Small intestine (tissue), 7 donors: ENCODE measurements at regions not wholly inside any gene's neighbourhood (a gene's known extent, or its start where the extent isn't known, plus 50 kb on each side); places are given as distances from the start of the nearest gene placed in this dataset.
A peak's percentile ranks its signal among the peaks of the same experiment; 100 is the strongest.

Source experiments
- DNase-seq, 2 donors: peaks; one replicate each; pipeline versions ENCODE4 v3.0.0 to v3.0.0-alpha.2; 2013
- FAIRE-seq: peaks from 2 replicates; lab custom pipeline; 2012; peaks lifted over from hg19 to GRCh38; lab: Jason Lieb, UNC
- H3K27ac ChIP-seq, 3 donors: one replicate each; pipeline ENCODE4 v1.5.1; 2013; ENCODE audit warnings: low read length in 2 of 3, mild to moderate bottlenecking in 2 of 3, control low read depth in 1 of 3, inconsistent platforms in 1 of 3, low read depth in 1 of 3, moderate library complexity in 1 of 3
- H3K27me3 ChIP-seq, 3 donors: one replicate each; pipeline ENCODE4 v1.6.1; 2013; ENCODE audit warnings: low read length in 3 of 3, inconsistent platforms in 1 of 3; ENCODE audit not compliant: control insufficient read depth in 3 of 3, insufficient read depth in 3 of 3
- H3K36me3 ChIP-seq, 3 donors: one replicate each; pipeline ENCODE4 v1.6.1; 2013; ENCODE audit warnings: low read length in 3 of 3, inconsistent platforms in 1 of 3, low read depth in 1 of 3, mild to moderate bottlenecking in 1 of 3, moderate library complexity in 1 of 3; ENCODE audit not compliant: control insufficient read depth in 3 of 3, insufficient read depth in 2 of 3
- H3K4me1 ChIP-seq, 3 donors: one replicate each; pipeline ENCODE4 v1.6.1; 2013; ENCODE audit warnings: low read length in 2 of 3, inconsistent platforms in 1 of 3, low read depth in 1 of 3, mild to moderate bottlenecking in 1 of 3, moderate library complexity in 1 of 3; ENCODE audit not compliant: control insufficient read depth in 3 of 3, insufficient read depth in 2 of 3
- H3K4me3 ChIP-seq, 3 donors: one replicate each; pipeline ENCODE4 v1.5.1; 2013; ENCODE audit warnings: low read length in 3 of 3, control low read depth in 1 of 3, inconsistent platforms in 1 of 3, low read depth in 1 of 3, mild to moderate bottlenecking in 1 of 3, moderate library complexity in 1 of 3
- H3K9me3 ChIP-seq, 2 donors: one replicate each; pipeline ENCODE4 v1.6.1; 2013; ENCODE audit warnings: low read depth in 1 of 2, low read length in 1 of 2; ENCODE audit not compliant: control insufficient read depth in 2 of 2, insufficient read depth in 1 of 2
- WGBS, 3 donors: extraction: QIAGEN DNeasy Blood & Tissue Kit; methylation state at CpG; one replicate each; pipeline ENCODE4 v1.1.7; 2013; 5-methylcytosine and 5-hydroxymethylcytosine counted together
- donor health status: healthy with polysubstance abuse.
- donor health status: control.
- donor health status: control.
- donor health status: Bipolar disorder and iron deficiency.
- donor health status: healthy.

- Histone ChIP-seq H3K4me1 (no peaks in the 10 kb centered on the region), H3K27me3 (no peaks in the 10 kb centered on the region), H3K4me3 (no peak overlapping the region), H3K27ac (no peak overlapping the region), H3K9me3 (no peaks in the 10 kb centered on the region), H3K36me3 (no peaks in the 10 kb centered on the region)
- FAIRE-seq: no peak
- DNase-seq: no peak
- WGBS, 3 donors: 62 to 63% (median 62%) methylated on average over 6 of the region's 6 CpGs
These were observed 262.5 kb upstream of the NDST3 start for GRCh38 chr4:117771647-117772337.

GRCh38 chr4:117773064-117773936, 261.0 kb upstream of the NDST3 start:
- FAIRE-seq: no peak
- no peak overlapping the region for H3K4me3 ChIP-seq
- WGBS, 3 donors: 45 to 67% (median 51%) methylated on average over 2 of the region's 2 CpGs

GRCh38 chr4:117777721-117778120, 256.6 kb upstream of the NDST3 start:
- H3K27me3 ChIP-seq: no peaks in the 10 kb centered on the region
- DNase-seq (no peak), FAIRE-seq (no peak)
- H3K27ac ChIP-seq: no peak overlapping the region
- no peaks in the 10 kb centered on the region for H3K9me3 ChIP-seq
- H3K36me3 ChIP-seq: no peaks in the 10 kb centered on the region
- no peaks in the 10 kb centered on the region for H3K4me1 ChIP-seq
- H3K4me3 ChIP-seq: no peak overlapping the region
- 75 to 87% (median 84%) methylated on average over 1 of the region's 1 CpG for WGBS, 3 donors

More at GRCh38 chr4:117773064-117773936, 261.0 kb upstream of the NDST3 start:
- H3K4me1 ChIP-seq: no peaks in the 10 kb centered on the region
- no peaks in the 10 kb centered on the region for H3K27me3 ChIP-seq
- DNase-seq: peak in 1 of 2 donors; percentile 11
- H3K9me3 ChIP-seq: no peaks in the 10 kb centered on the region
- no peaks in the 10 kb centered on the region for H3K36me3 ChIP-seq
- H3K27ac ChIP-seq: no peak overlapping the region

GRCh38 chr4:117783716-117784115, 250.6 kb upstream of the NDST3 start:
- Histone ChIP-seq H3K9me3 (no peaks in the 10 kb centered on the region), H3K27me3 (no peaks in the 10 kb centered on the region), H3K4me1 (no peaks in the 10 kb centered on the region), H3K36me3 (no peaks in the 10 kb centered on the region), H3K4me3 (no peak overlapping the region), H3K27ac (no peak overlapping the region)
- DNase-seq (no peak), FAIRE-seq (no peak)
- 52 to 67% (median 52%) methylated on average over 2 of the region's 2 CpGs for WGBS, 3 donors

- Histone ChIP-seq H3K9me3 (no peaks in the 10 kb centered on the region), H3K27ac (no peak overlapping the region), H3K4me1 (no peaks in the 10 kb centered on the region), H3K4me3 (no peak overlapping the region), H3K27me3 (no peaks in the 10 kb centered on the region), H3K36me3 (no peaks in the 10 kb centered on the region)
- FAIRE-seq: no peak
- DNase-seq: no peak
- WGBS, 3 donors: 63 to 69% (median 68%) methylated on average over 2 of the region's 2 CpGs
These were observed 250.0 kb upstream of the NDST3 start for GRCh38 chr4:117784266-117784665.

GRCh38 chr4:117786566-117786965, 247.7 kb upstream of the NDST3 start:
- 87 to 94% (median 91%) methylated on average over 2 of the region's 2 CpGs for WGBS, 3 donors
- DNase-seq: no peak
- Histone ChIP-seq H3K4me3 (no peak overlapping the region), H3K9me3 (no peaks in the 10 kb centered on the region), H3K36me3 (no peaks in the 10 kb centered on the region), H3K4me1 (no peaks in the 10 kb centered on the region), H3K27ac (no peak overlapping the region), H3K27me3 (no peaks in the 10 kb centered on the region)
- no peak for FAIRE-seq

GRCh38 chr4:117793845-117794480, 240.3 kb upstream of the NDST3 start:
- Histone ChIP-seq H3K27me3 (no peaks in the 10 kb centered on the region), H3K36me3 (no peaks in the 10 kb centered on the region), H3K27ac (no peak overlapping the region), H3K4me1 (no peaks in the 10 kb centered on the region), H3K9me3 (no peaks in the 10 kb centered on the region), H3K4me3 (no peak overlapping the region)
- DNase-seq (no peak), FAIRE-seq (no peak)
- WGBS, 3 donors: 26 to 61% (median 36%) methylated on average over 3 of the region's 3 CpGs

- Histone ChIP-seq H3K9me3 (no peaks in the 10 kb centered on the region), H3K36me3 (no peaks in the 10 kb centered on the region), H3K27me3 (no peaks in the 10 kb centered on the region), H3K4me1 (no peaks in the 10 kb centered on the region), H3K27ac (no peak overlapping the region), H3K4me3 (no peak overlapping the region)
- 37 to 49% (median 46%) methylated on average over 1 of the region's 1 CpG for WGBS, 3 donors
- DNase-seq (peak in 1 of 2 donors; percentile 24), FAIRE-seq (no peak)
These were observed 237.6 kb upstream of the NDST3 start for GRCh38 chr4:117796677-117797076.
